IMR-90 (cell line): ENCODE measurements at regions not wholly inside any gene's neighbourhood (a gene's known extent, or its start where the extent isn't known, plus 50 kb on each side); places are given as distances from the start of the nearest gene placed in this dataset.

ENCODE experiments used
- ATAC-seq: fragments of 200-7000 bp; cut with Tn5 transposase; 2 replicates; pipeline ENCODE4 v1.9.1; 2020; ENCODE audit warnings: low read depth, mild to moderate bottlenecking, moderate library complexity
- BruUV-seq: library from RNA; stranded (reverse); fragments of 400-500 nt; replicated peaks from 2 replicates; lab custom pipeline; 2021; lab: Mats Ljungman, UMichigan
- CTCF ChIA-PET: fragments of 300-600 bp; formaldehyde crosslinking; extraction: SDS; loops from one replicate; lab custom pipeline; 2021; ENCODE audit warnings: antibody characterized with exemption; lab: Yijun Ruan, JAX
- POLR2A ChIA-PET: fragments of 300-600 bp; sonication (Branson Sonifier 250); formaldehyde crosslinking; loops from one replicate; lab custom pipeline; 2022; ENCODE audit warnings: antibody characterized with exemption; ENCODE audit not compliant: unreplicated experiment; lab: Charles Lee
- DNase-seq: peaks from one replicate; pipeline ENCODE4 v3.0.0; 2013
- H2AFZ ChIP-seq: replicated peaks from 2 replicates; pipeline ENCODE3; 2013; ENCODE audit warnings: low read length, mild to moderate bottlenecking; ENCODE audit not compliant: poor library complexity
- H2AK5ac ChIP-seq: 2 replicates; pipeline ENCODE4 v1.6.1; 2013; ENCODE audit warnings: low read depth, low read length, inconsistent platforms
- H2AK9ac ChIP-seq: replicated peaks from 2 replicates; pipeline ENCODE3; 2013; ENCODE audit warnings: mild to moderate bottlenecking, low read depth, low read length, moderate library complexity; ENCODE audit not compliant: poor library complexity
- H2BK120ac ChIP-seq: 2 replicates; pipeline ENCODE4 v1.6.1; 2013; ENCODE audit warnings: low read depth, low read length, inconsistent platforms
- H2BK15ac ChIP-seq: 3 replicates; pipeline ENCODE4 v1.6.1; 2013; ENCODE audit warnings: low read depth, low read length, inconsistent platforms
- H2BK20ac ChIP-seq: 2 replicates; pipeline ENCODE4 v1.6.1; 2013; ENCODE audit warnings: low read depth, mild to moderate bottlenecking, inconsistent platforms, low read length, moderate library complexity
- H2BK5ac ChIP-seq: 2 replicates; pipeline ENCODE4 v1.6.1; 2013; ENCODE audit warnings: mild to moderate bottlenecking, low read depth, low read length, inconsistent platforms; ENCODE audit not compliant: poor library complexity, severe bottlenecking
- H3K14ac ChIP-seq: replicated peaks from 2 replicates; pipeline ENCODE4 v1.6.1; 2013; ENCODE audit warnings: low read depth, low read length, inconsistent platforms
- H3K18ac ChIP-seq: 2 replicates; pipeline ENCODE4 v1.6.1; 2013; ENCODE audit warnings: low read depth, low read length, control low read depth
- H3K23ac ChIP-seq: 2 replicates; pipeline ENCODE4 v1.6.1; 2013; ENCODE audit warnings: low read depth, low read length, inconsistent platforms
- H3K27ac ChIP-seq: 2 replicates; pipeline ENCODE4 v1.5.1; 2013; ENCODE audit warnings: mild to moderate bottlenecking, control low read depth, low read length; ENCODE audit not compliant: insufficient read depth
- H3K27me3 ChIP-seq: 2 replicates; pipeline ENCODE4 v1.6.1; 2013; ENCODE audit warnings: low read length; ENCODE audit not compliant: control insufficient read depth, insufficient read depth
- H3K36me3 ChIP-seq: 2 replicates; pipeline ENCODE4 v1.6.1; 2013; ENCODE audit warnings: low read length, mixed read lengths; ENCODE audit not compliant: control insufficient read depth, insufficient read depth
- H3K4ac ChIP-seq: 2 replicates; pipeline ENCODE4 v1.6.1; 2013; ENCODE audit warnings: low read depth, low read length, inconsistent platforms
- H3K4me1 ChIP-seq: 2 replicates; pipeline ENCODE4 v1.6.1; 2013; ENCODE audit warnings: low read length, mixed read lengths; ENCODE audit not compliant: control insufficient read depth, insufficient read depth
- H3K4me2 ChIP-seq: 2 replicates; pipeline ENCODE4 v1.6.1; 2013; ENCODE audit warnings: low read depth, mild to moderate bottlenecking, control low read depth, low read length, moderate library complexity
- H3K4me3 ChIP-seq: 2 replicates; pipeline ENCODE4 v1.5.1; 2013; ENCODE audit warnings: low read depth, mild to moderate bottlenecking, control low read depth, low read length, moderate library complexity; ENCODE audit not compliant: insufficient read depth
- H3K56ac ChIP-seq: 2 replicates; pipeline ENCODE4 v1.6.1; 2013; ENCODE audit warnings: low read length, inconsistent platforms; ENCODE audit not compliant: insufficient read depth; ENCODE audit errors: extremely low read depth
- H3K79me1 ChIP-seq, 2 experiments: 2 replicates each; pipeline ENCODE4 v1.6.1; 2013; ENCODE audit warnings: low read length in 2 of 2, inconsistent platforms in 1 of 2, low read depth in 1 of 2
- H3K9ac ChIP-seq: 2 replicates; pipeline ENCODE4 v1.6.1; 2013; ENCODE audit warnings: low read depth, low read length, control low read depth
- H3K9me1 ChIP-seq: 2 replicates; pipeline ENCODE4 v1.6.1; 2013; ENCODE audit warnings: low read length, inconsistent platforms; ENCODE audit not compliant: insufficient read depth
- H3K9me3 ChIP-seq: 2 replicates; pipeline ENCODE4 v1.6.1; 2013; ENCODE audit warnings: low read length; ENCODE audit not compliant: control insufficient read depth, insufficient read depth
- H4K20me1 ChIP-seq: 2 replicates; pipeline ENCODE4 v1.6.1; 2013; ENCODE audit warnings: low read length, inconsistent platforms; ENCODE audit not compliant: insufficient read depth
- H4K5ac ChIP-seq: 2 replicates; pipeline ENCODE4 v1.6.1; 2013; ENCODE audit warnings: mild to moderate bottlenecking, low read depth, low read length, control low read depth
- H4K8ac ChIP-seq, 2 experiments: 2 replicates each; pipeline ENCODE4 v1.6.1; 2013; ENCODE audit warnings: low read depth in 2 of 2, low read length in 2 of 2, control low read depth in 1 of 2, inconsistent platforms in 1 of 2
- H4K91ac ChIP-seq: 2 replicates; pipeline ENCODE4 v1.6.1; 2013; ENCODE audit warnings: low read depth, low read length, inconsistent platforms; ENCODE audit not compliant: insufficient read depth
- CEBPB ChIP-seq: IDR thresholded peaks from 2 replicates; pipeline ENCODE4 v1.6.1; 2012; ENCODE audit warnings: low read depth, low read length, improper control_type of control experiment
- CHD1 ChIP-seq: IDR thresholded peaks from 2 replicates; pipeline ENCODE4 v1.6.1; 2012; ENCODE audit warnings: low read depth, low read length, improper control_type of control experiment
- MAZ ChIP-seq: IDR thresholded peaks from 2 replicates; pipeline ENCODE4 v1.6.1; 2012; ENCODE audit warnings: low read depth, mild to moderate bottlenecking, low read length, improper control_type of control experiment, moderate library complexity, borderline replicate concordance
- MXI1 ChIP-seq: IDR thresholded peaks from 2 replicates; pipeline ENCODE4 v1.6.1; 2012; ENCODE audit warnings: low read depth, mild to moderate bottlenecking, low read length, moderate library complexity, borderline replicate concordance
- RFX5 ChIP-seq: IDR thresholded peaks from 2 replicates; pipeline ENCODE4 v1.8.0; 2012; ENCODE audit warnings: low read depth, mild to moderate bottlenecking, low read length, moderate library complexity
- WGBS, 2 experiments: methylation state at CpG; one replicate each; pipeline versions ENCODE4 v1.1.5 to v1.1.7; 2013; ENCODE audit warnings: missing lambda C conversion rate in 2 of 2; ENCODE audit not compliant: insufficient read length in 1 of 2; ENCODE audit errors: extremely low coverage in 2 of 2; 5-methylcytosine and 5-hydroxymethylcytosine counted together
- dilution Hi-C: fragments of 300-500 bp; cut with HindIII; formaldehyde crosslinking; loops from one replicate; pipeline ENCODE4 v1.14.3; 2018; ENCODE audit warnings: low sequenced_read_pairs; ENCODE audit not compliant: unreplicated experiment
- in situ Hi-C: fragments of 300-500 bp; cut with MboI; formaldehyde crosslinking; loops from 3 replicates; pipeline ENCODE4 v1.14.3; 2019; ENCODE audit warnings: low sequenced_read_pairs, inconsistent platforms, mixed read lengths
- intact Hi-C: fragments of 100-400 bp; cut with micrococcal nuclease; formaldehyde crosslinking; loops from 2 replicates; pipeline ENCODE4 v1.10.0; 2022

GRCh38 chr13:78323848-78324247 is 279.5 kb downstream of the POU4F1 start:
- no peaks in the 10 kb centered on the region for H3K9me3 ChIP-seq
- intact Hi-C loops (no loop called here), in situ Hi-C loops (no loop called here), dilution Hi-C loops (no loop called here)
- no peak overlapping the region for H4K8ac ChIP-seq
- H3K36me3 ChIP-seq: no peaks in the 10 kb centered on the region
- H2AFZ ChIP-seq: no peak overlapping the region
- H2BK5ac ChIP-seq: no peak overlapping the region
- TF ChIP-seq CHD1: no peak
- no peak for TF ChIP-seq MXI1
- no peak for TF ChIP-seq RFX5
- TF ChIP-seq CEBPB: no peak
- no peak for TF ChIP-seq MAZ
- no peaks in the 10 kb centered on the region for H3K27me3 ChIP-seq
- H2BK15ac ChIP-seq: no peak overlapping the region
- no peak overlapping the region for H3K4me3 ChIP-seq
- H3K4me2 ChIP-seq: no peak overlapping the region
- ChIA-PET POLR2A (no interaction called here), CTCF (no interaction called here)
- ATAC-seq (no peak), DNase-seq (no peak)
- no peak overlapping the region for H3K23ac ChIP-seq
- no peak overlapping the region for H2BK20ac ChIP-seq
- H2AK9ac ChIP-seq: no peak overlapping the region
- no peak overlapping the region for H3K9ac ChIP-seq
- H4K5ac ChIP-seq: no peak overlapping the region
- H3K18ac ChIP-seq: no peak overlapping the region
- H3K14ac ChIP-seq: no peak overlapping the region
- H3K9me1 ChIP-seq: no peaks in the 10 kb centered on the region
- H3K27ac ChIP-seq: no peak overlapping the region
- H2AK5ac ChIP-seq: no peak overlapping the region
- no peaks in the 10 kb centered on the region for H4K20me1 ChIP-seq
- no peak overlapping the region for H2BK120ac ChIP-seq
- no CpG with 5 or more reads among the region's 2 CpGs for WGBS, 2 experiments
- H3K79me1 ChIP-seq: no peaks in the 10 kb centered on the region
- no peak overlapping the region for H3K4ac ChIP-seq
- H3K4me1 ChIP-seq: no peaks in the 10 kb centered on the region
- BruUV-seq: no TSS peak
- no peak overlapping the region for H4K91ac ChIP-seq
- H3K56ac ChIP-seq: no peak overlapping the region
